Fibroblast of upper back skin (primary cell): ENCODE measurements at regions not wholly inside any gene's neighbourhood (a gene's known extent, or its start where the extent isn't known, plus 50 kb on each side); places are given as distances from the start of the nearest gene placed in this dataset.

ENCODE experiments used
- DNase-seq: peaks from one replicate; pipeline ENCODE4 v3.0.0-alpha.2; 2013

DNA sequence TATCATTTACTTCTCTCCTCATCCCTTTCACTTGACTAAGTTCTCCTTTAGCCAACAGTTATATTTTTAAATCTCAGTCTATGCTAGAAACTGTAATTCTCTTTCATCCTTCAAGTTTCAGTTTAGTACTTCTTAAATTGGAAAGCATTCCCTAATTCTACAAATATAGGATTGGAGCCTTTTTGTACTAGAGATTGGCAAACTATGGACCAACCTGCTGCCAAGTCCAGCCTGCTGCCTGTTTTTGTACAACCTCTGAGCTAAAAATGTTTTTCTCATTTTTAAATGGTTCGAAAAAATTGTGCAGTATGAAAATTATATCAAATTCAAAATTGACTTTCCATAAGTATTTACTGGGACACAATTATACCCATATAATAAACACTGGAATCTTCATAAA lies 1381.5 kb upstream of the SPRY2 start:
- DNase-seq, result no peak

DNA sequence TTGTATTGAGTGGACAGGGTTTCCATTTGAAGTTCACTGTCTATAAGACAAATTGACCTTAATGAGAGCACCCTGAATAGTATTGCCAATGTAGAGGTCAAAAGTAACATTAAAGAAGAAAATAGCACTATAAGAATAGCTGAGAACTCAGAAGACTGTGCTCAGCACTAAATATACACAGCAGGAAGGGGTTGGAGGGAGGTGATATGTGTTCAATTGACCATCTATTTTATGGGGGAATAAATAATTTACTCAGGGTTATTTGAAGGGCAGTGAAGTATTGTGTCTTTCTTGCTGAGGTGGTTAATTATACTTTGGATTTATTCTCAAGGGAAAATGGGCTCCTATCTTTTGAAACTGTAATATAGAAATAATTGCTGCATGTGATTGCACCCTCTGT lies 1380.5 kb upstream of the SPRY2 start:
- DNase-seq, result no peak

DNA sequence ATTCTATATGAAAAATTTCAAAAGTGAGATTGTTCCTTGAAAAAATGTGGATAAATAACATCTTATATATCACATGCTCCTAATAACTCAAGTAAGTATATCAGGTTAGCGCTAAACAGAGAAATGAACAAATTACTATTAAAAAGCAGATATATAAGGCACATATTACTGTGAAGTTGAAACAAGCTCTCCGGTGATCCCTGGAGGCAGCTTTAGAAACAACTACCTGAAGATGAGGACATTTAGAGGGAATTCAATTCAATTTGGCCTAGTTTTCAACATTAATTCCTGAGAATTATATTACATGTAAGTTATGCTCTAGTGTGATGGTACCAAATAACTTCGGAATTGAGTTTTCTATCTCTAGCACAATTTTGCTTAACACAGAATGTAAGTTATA lies 1373.6 kb upstream of the SPRY2 start:
- no peak for DNase-seq

DNA sequence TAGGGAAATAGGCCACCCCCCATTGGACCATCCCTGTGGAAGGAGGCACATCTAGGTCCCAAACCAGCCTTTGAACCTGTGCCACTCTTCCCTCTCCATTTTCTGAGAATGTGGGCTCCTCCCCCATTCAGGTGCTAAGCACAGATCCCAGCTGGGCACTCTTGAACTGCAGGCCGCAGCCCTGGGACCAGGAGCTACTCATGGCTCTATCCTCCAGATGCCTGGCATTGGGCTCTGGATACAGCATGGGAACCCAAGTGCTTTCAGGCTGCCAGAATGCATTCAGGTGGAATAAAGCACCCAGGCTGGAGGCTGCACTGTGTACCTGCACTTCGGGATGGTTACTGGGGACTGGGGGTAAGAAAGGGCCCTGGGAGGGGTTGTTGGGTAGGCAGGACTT lies 1372.3 kb upstream of the SPRY2 start:
- DNase-seq, result no peak

DNA sequence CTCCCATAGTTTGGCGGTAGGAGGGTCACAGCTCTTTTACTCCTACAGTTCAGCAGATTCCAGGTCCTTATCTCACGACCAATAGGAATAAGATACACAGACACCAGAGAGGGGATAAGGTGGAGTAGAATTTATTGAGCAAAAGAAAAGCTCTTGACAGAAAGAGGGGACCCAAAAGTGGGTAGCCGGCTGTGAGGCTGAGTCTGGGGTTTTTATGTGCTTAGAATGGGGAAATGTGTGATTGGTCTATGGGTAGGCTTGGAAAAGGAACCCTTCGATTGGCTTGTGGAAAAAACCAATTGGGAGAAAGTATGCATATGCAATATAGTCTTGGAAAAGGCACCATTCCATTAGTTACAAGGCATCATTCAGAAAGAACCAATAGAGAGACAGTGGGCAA lies 1356.9 kb upstream of the SPRY2 start:
- no peak for DNase-seq

DNA sequence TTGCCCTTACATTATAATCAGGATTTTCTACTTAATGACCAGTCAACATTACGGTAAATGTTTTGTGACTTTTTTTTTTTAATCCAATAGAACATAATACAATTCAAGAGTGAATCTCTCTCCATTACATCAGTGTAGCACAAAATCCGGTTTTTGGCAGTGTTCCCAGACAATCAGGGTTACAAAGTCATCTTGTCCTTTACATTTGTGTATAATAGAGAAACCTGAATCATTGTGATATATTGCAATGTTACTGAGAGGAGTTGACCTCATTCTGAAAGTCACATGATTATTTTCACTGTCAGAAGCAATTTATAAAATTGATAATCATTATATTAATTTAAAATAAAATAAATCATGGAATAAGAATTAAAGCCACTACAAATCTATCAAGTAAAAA lies 1346.0 kb upstream of the SPRY2 start:
- no peak for DNase-seq

DNA sequence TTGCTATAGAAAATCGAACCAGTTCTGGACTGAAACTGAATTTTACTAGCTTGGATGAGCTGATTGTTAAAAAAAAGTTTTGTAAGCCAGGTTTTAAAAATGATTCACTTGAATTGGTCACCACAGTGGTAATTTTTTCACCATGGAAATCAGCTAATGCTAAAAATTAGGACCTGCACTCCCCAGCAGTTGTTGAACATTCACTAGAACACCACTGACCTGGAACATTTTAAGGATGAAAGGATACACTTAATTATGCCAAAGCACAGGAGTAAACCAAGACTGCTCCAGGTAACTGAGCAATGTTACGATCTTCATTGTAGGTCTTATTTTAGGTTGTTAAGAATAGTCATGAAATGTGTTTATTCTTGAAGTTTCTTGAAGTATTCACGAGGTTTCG lies 1342.6 kb upstream of the SPRY2 start:
- DNase-seq, result no peak

DNA sequence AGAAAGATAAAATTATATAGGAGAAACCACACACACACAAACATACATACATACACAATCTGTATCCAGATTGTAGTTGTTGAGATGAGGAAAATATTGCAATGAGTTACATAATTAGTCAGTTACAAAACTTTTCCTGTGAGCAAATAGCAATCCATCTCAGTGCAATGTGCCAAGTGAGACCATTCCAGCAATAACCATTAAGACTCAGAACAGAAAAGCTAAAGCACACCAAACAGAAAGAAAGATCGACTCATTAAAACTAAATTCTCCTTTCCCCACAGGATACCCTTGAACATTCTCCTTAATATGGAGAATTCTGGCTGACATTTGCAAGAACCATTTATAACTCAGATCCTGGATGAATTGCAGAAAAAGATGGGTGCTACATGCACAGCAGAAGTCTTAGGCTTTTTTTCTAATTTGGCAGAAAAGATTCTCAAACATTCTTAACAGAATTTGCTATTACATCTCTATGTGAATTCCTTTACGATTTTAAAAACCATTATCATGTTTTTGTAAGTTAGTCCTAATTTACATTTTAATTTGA lies 1341.2 kb upstream of the SPRY2 start:
- no peak for DNase-seq

DNA sequence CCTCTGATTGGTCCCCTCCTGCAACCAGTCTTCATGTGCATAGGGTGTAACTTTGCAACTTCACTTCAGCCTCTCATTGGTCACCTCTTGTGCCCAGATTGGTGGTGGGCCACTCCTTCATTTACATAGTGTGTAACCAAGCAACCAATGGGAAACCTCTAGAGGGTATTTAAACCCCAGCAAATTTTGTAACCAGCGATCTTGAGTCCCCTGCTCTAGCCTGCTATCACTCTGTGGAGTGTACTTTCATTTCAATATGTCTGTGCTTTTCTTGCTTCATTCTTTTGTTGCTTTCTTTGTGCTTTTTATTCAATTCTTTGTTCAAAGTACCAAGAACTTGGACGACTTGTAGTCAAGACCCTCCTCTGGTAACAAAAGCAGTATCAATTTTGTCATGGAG lies 1336.9 kb upstream of the SPRY2 start:
- DNase-seq, result no peak

DNA sequence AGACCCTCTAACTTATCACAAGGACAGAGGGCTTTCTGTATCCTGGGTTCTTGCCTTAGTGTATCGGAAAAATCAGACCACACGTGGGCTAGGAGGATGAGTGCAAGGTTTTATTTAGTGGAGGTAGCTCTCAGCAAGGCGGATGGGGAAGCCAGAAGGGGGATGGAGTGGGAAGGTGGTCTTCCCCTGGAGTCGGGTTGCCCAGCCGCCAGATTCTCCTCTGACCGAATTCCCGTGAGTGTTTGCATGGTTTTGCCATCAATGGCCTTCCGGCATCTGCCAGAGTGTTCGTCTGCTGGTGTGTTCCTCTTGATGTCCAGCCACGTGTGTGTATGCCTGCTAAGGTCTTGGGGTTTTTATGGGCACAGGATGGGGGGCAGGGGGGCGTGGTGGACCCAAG lies 1335.1 kb upstream of the SPRY2 start:
- no peak for DNase-seq

DNA sequence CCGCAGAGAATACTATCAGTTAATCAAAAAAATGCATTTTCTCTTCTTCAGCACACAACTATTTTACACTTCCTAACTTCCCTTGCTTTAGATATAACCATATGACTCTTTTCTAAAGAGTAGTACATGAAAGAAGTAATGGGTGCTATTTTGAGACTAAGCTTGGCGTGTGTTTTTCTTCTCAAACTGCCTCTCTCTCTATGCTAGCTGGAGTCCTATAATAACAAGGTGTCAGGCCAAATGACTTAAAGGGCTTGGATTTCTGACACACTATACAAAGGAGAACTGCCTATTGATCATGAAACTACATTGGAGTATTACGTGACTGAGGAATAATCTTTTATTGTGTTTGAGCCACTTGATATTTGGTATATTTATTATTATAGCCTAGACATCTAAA lies 1330.1 kb upstream of the SPRY2 start:
- DNase-seq, result no peak

DNA sequence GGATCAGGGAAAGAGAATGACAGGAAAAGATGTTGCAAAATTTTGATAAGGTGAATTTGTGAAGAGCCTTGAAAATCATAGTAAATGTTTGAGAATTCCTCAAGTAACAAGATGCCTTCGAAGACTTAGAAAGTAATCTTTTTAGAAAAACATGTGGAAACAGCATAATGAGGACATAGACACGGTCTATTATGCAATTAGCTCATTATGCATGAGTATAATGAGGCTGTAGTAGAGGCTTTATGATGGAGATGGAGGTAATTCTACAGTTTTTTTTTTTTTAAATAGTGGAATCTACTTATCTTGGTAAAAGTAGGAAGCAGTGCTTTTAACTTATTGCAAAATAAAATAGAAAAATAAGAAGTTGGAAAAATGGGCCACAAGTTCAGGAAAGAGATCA lies 1329.1 kb upstream of the SPRY2 start:
- no peak for DNase-seq

DNA sequence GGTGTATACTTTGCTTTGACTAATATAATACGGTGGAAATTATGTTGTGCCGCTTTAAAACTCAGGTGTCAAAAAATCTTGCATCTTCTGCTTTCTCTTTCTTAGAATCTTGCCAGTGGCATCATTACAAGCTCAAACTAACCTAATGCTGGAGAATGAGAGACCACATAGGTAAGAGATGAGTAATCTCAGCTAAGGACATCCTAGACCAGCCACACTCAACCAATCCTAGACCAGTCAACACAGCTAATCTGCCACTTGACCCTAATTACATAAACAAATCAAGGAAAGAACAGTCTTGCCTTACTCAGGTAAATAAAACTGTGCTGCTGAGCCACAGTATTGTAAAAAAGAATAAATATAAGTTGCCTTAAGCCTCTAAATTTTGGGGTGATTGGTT lies 1323.9 kb upstream of the SPRY2 start:
- DNase-seq, result no peak

DNA sequence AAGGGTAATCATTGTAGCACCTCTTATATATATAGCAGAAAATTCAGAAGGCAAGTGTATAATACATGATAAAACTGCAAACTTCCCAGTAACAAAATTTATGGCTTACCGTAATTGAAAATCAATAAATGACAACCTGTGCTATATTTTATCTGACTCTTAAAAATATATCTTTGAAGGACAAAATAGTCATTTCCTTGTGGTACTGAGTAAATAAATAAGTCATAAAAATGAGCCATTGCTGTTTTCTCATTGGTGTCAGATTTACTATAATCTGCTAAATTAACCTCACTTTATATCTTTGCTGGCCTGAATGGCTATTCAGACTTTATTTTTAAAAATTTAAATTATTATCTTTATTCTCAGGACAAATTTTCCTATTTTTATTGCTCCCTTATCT lies 1319.1 kb upstream of the SPRY2 start:
- DNase-seq, result no peak

DNA sequence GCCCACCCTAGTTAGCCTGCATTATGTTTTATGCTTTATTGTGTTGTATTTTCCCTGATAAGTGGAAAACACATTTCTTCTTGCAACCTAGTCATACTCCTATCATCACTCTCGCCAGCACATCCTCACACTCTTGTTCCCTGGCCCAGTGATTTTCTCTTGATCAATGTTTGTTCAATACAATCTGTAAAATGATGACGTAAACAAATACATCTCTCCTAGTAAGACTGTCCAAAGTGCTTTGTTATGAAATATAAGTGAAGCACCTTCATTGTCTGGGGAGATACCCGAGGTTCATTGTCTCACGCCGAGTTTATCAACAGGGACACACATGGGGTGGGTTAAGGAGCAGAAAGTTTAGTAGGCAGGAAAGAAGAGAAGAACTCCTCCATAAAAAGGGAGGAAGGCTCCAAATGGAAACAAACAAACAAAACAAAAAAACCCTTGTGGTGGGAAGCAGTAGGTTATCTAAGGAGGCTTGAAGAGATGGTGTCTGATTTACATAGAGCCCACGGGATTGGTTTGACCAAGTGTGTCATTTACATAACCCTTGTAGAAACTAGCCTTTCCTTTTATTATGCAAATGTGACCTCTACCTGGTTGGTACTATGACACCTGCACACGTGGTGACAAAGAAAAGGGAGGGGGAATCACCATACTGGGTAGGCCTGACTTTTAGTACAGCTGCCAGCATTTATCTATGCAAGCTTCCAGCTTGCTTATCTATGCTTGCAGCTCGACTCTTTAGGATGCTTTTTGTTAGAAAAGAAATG lies 1317.9 kb upstream of the SPRY2 start:
- DNase-seq, result no peak

DNA sequence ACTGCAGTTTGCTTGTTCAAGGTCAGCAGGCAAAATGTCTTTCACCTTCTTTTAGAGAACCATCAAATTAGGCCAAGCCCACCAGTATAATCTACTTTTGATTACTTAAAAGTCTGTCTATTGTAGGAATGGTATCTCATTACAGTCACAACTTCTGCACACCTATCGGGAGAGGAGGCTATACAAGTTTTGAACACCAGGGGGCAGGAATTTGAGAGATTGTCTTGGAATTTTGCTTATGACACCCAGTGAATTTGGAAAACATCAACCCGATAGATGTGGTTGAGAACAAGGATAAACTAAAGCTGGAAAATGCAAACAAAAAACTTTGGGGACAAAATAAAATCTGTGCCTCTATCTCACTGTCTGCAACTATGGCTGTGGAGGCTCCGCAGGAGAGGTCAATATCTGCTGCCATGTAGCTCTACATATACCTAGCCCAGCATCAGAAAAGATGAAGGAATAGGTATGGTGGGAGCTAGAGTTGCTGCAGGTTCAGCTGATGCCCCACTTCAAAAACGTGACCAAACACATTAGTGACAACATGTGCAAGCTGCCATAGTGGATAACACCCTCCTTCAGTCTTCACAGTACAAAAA lies 1299.2 kb upstream of the SPRY2 start:
- DNase-seq, result no peak

DNA sequence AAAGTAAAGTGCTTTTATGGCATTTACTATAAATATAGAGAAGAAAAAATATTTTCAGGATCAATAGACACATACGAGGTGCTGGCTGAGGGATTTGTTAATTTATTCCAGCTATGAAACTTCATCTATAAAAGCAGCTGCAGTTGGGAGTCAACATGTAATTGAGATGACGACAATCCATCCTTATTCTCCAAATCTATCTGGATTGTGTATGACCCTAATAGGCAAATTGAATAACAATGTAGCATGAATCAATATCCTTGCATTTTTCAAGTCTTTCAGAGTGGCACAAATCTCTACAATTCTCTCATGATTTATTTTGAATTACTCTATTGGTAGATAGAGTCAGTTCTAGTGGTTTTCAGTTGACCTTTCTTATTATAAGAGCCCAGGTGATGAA lies 1296.5 kb upstream of the SPRY2 start:
- no peak for DNase-seq

DNA sequence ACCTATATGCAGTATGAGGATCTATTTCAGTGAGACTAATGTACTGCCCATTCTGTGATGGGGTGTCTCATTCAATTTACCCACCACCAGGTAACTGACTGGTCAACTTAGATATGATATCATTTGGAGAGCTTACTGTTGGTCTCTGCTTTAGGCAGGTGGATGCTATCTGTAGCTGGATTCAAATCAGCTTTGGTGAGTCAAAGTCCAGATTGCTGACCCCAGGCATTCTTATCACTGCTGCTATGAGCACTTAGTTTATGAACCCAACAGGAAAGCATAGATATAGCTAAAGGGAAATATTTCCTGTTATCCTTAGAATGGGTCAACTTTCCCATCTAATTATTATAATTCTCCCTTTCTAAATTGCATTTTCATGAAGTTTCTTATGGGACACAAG lies 1295.2 kb upstream of the SPRY2 start:
- no peak for DNase-seq

DNA sequence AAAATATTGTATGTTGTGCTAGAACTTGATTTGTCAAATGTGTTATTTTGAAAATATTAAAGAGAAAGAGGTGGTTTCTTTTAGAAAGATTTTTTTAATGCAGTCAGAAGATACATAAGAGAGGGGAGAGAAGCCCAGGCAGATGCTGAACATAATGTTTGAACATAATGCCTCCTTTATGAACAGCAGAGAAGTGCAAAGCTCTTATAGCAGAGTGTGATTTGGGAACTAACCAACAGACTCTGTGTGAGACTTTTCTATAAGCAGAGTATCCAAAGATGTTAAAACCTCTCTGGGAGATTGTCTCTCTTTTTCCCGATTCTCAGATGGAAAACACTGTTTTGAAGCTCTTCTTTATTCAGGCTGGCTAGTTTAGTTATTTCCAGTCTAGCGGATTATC lies 1274.1 kb upstream of the SPRY2 start:
- DNase-seq, result no peak

DNA sequence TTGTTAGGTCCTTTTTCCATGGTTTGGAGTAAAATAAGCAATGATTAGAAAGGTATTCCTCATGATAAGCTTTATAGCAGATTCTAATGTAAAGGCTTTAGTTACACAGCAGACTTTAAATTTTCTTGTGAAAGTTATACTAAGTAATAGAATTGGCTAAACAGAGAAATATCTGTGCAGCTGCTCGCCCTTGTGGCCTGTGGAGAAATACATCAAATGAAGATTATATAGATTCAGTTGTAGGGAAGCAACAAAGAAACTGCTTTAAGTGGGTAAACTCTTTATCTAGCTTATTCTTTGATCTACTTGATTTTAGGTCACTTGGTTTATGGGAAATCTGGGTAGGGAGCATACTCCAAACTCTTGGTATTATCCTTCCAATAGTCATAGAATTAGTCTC lies 1269.7 kb upstream of the SPRY2 start:
- no peak for DNase-seq

DNA sequence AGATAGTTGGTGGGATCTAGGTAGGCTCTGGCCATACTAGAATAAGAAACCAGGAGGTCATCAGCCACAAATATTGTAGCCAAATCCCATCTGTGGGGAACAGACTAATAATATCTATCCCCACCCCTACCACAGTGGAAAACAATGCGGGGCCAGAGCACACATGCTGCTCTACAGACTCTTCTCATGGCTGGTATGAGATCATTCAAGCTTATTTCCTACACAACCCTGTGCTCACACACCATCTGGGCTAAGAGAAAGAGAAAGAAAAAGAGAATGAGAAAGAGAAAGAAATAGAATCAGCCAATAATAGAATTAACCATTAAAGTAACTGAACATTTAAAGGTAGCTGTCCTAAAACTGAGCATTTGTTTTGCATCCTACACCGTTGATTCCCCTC lies 1268.4 kb upstream of the SPRY2 start:
- DNase-seq, result no peak

DNA sequence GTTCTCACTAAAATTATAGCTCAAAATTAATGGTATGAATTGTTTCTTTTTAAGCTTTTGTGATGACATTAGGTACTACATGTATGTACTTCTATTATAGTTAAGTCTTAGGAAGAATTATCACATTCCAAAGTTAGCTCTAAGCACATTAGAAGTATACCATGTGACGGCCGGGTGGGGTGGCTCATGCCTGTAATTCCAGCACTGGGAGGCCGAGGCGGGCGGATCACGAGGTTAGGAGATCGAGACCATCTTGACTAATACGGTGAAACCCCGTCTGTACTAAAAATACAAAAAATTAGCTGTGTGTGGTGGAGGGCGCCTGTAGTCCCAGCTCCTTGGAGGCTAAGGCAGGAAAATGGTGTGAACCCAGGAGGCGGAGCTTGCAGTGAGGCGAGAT lies 1265.1 kb upstream of the SPRY2 start:
- no peak for DNase-seq

DNA sequence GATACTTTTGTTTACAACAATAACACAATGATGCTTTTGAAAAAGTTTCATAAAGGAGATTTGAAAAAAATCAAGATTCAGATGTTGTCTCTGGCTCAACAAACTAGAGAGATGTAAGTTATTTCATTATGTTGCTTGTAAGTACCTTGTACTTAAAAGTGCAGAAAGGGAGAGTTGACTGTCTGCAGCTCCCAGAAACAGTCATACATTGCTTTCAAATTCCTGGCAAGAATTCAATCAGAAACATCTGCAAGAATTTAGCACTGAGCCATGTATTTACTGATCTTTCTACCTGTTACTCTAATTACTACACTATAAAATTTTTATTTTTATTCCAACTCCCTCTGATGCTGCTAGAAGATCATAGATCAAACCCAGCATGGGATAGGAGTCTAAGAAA lies 1261.3 kb upstream of the SPRY2 start:
- DNase-seq, result no peak

DNA sequence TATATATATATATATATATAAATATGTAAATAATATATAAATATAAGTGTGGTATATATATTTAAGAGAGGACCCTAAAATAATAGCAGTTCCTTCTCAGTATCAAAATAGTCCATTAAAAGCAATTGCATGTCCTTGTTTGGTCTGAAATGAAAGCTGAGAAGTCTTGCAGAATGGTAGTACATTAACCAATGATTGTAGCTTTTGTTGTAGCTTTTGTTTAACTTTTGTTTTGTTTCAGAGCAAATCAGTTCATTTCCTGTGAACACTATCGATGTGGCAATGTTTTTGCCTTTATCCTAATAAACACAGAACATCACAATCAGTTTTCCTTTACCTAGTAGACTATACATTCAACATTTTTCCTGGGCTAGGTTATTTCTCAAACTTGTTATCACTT lies 1256.2 kb upstream of the SPRY2 start:
- DNase-seq, result no peak

DNA sequence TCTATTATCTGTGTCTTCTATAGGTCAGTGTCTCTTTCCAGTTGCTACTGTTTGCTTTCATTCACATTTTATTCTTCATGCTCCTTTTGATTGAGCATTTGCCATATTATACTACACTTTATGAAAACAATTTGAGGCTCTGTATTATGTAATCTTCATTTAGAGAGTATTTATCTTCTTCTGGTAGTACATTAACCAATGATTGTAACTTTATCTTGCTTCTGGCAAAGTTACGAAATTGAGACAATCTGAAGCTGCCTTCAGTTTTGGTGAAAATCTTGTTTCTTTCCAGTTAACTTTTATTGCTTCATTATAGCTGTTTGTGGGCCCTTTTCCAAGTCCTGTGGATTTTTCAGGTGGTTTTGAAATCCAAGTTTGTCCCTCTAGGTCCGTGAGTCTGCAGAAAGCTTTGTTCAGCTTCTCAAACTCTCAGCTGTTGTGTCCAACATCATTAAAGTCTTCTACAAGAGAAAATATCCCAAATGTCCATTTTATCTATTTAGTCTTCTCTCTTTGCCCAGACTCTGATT lies 1255.4 kb upstream of the SPRY2 start:
- no peak for DNase-seq
